ENCODE measurements at regions not wholly inside any gene's neighbourhood (a gene's known extent, or its start where the extent isn't known, plus 50 kb on each side); places are given as distances from the start of the nearest gene placed in this dataset.

DNA sequence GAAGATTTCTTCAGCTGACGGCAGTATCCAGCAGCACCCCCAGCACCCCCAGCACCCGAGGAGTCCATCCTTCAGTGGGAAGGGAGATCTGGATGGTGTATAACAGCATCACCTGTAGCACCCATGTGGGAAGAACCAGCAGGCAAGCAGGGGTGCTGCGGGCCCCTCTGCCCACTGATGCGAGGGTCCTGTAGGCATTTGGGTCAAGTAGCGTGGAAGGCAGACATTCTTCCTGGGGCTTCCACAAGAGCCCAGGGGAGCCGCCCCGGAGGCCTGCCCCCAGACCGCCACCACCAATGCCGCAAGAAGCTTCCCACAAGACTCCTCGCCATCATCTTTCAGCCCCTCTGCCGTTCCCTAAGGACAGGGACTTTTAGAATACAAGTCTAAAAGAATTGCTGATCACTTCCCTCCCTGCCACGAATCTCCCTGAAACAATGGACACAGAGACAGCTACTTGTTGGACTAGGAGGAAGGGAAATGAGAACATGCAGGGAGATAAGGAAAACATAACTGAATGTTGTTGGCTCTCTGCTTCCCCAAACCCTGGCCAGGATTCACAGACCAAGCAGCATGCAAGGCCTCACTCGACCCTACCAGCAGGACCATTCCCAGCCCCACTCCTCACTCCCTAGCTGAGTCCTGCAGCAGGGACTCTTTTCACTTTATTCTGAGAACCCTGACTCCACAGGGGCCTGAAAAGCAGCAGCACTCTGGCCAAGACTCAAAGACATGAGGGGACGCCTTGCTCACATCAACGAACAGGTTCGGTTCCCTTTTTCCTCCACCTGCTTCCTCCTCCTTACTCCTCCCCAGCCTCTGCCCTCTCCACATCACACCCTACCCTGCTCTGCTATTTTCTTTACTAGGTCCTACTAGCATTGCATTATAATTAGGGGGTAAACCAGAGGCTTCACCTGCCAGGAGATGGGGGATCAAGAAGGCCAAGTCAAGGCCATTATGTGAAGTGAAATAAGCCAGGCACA is 164.5 kb downstream of the HERPUD2 start:
- Histone ChIP-seq H3K4me1 (ENCODE audit: control insufficient read depth, insufficient read depth, low read length) (no peaks in the 10 kb centered on the region), H3K9me3 (ENCODE audit: control insufficient read depth, insufficient read depth, low read length) (peaks cover 3% of the 10 kb centered on the region), H3K27me3 (ENCODE audit: control insufficient read depth, insufficient read depth, low read length) (no peaks in the 10 kb centered on the region), H3K9ac (ENCODE audit: low read depth, low read length) (no peak overlapping the region), H3K4me3 (ENCODE audit: low read depth, low read length) (no peak overlapping the region), H3K36me3 (ENCODE audit: control insufficient read depth, insufficient read depth, low read length) (no peaks in the 10 kb centered on the region)

DNA sequence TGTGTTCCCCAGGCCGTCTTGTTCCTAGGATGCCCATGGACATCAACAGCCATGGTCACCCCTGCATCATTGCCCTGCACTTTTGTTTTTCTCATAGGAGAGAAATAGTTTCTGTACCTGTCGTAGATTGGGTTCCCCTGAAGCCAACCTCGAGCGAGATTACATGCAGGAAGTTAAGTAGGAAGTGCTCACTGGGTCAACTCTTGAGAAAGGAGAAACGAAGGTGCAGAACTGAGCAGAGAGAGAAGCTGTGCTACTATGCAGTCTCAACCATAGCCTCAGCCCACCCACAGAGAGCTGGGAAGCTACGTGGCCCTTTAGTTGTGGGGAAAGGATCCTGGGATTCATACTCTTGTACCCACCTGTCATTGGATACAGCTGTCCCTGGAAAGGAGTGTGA is 165.2 kb downstream of the HERPUD2 start:
- Histone ChIP-seq H3K4me1 (ENCODE audit: control insufficient read depth, insufficient read depth, low read length) (no peaks in the 10 kb centered on the region), H3K36me3 (ENCODE audit: control insufficient read depth, insufficient read depth, low read length) (no peaks in the 10 kb centered on the region), H3K9ac (ENCODE audit: low read depth, low read length) (no peak overlapping the region), H3K27me3 (ENCODE audit: control insufficient read depth, insufficient read depth, low read length) (no peaks in the 10 kb centered on the region), H3K9me3 (ENCODE audit: control insufficient read depth, insufficient read depth, low read length) (peaks cover 3% of the 10 kb centered on the region), H3K4me3 (ENCODE audit: low read depth, low read length) (no peak overlapping the region)

DNA sequence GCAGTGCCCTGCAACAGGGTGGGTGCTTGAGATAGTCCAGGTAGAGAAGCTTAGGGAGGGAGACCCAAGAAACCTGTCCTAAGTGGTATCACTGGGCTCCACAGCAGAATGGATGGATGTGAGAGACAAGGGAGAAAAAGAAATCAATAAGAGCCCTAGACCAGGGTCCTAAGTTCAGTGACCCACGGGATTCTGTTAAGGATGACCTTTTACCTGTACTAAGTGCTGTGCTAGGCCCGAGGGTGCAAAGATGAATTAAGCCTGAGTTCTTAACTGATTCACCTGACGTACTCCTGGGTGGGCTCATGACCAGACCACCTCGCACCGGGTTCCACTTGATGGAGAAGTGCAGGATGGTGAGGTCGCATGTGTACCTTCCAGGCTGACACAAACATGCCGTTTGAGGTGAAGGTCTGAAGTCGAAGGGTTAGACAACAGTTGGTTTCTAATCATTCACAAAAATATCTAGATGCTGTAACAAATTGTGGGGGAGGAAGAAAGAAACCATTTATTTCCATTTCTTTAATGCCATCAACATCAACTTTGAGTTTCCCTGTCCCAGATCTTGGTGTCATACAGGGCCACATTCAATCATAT is 166.5 kb downstream of the HERPUD2 start:
- H3K36me3 ChIP-seq (ENCODE audit: control insufficient read depth, insufficient read depth, low read length), result no peaks in the 10 kb centered on the region
- H3K9me3 ChIP-seq (ENCODE audit: control insufficient read depth, insufficient read depth, low read length), result peaks cover 3% of the 10 kb centered on the region
- no peaks in the 10 kb centered on the region for H3K4me1 ChIP-seq (ENCODE audit: control insufficient read depth, insufficient read depth, low read length)
- no peaks in the 10 kb centered on the region for H3K27me3 ChIP-seq (ENCODE audit: control insufficient read depth, insufficient read depth, low read length)
- H3K4me3 ChIP-seq (ENCODE audit: low read depth, low read length), result no peak overlapping the region
- no peak overlapping the region for H3K9ac ChIP-seq (ENCODE audit: low read depth, low read length)

DNA sequence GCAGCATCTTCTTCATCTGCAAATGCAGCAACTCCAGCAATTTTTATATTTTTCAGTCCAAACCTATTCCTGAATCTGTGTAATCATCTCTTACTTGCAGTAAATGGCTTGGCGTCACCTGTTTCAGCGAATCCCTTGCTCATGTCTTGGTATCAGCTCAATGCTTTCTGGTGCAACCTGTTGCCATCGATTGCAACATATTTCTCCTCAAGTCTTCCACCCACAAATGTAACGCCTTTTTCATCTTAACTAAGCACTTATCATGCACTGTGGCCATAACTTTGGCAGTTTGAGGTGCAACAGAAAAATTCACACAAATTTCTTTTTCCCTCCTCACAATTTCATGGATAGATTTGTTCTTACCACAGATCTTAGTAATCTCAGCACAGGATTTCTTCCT is 168.3 kb downstream of the HERPUD2 start:
- Histone ChIP-seq H3K36me3 (ENCODE audit: control insufficient read depth, insufficient read depth, low read length) (no peaks in the 10 kb centered on the region), H3K9me3 (ENCODE audit: control insufficient read depth, insufficient read depth, low read length) (no peaks in the 10 kb centered on the region), H3K4me1 (ENCODE audit: control insufficient read depth, insufficient read depth, low read length) (no peaks in the 10 kb centered on the region), H3K4me3 (ENCODE audit: low read depth, low read length) (no peak overlapping the region), H3K9ac (ENCODE audit: low read depth, low read length) (no peak overlapping the region), H3K27me3 (ENCODE audit: control insufficient read depth, insufficient read depth, low read length) (no peaks in the 10 kb centered on the region)

DNA sequence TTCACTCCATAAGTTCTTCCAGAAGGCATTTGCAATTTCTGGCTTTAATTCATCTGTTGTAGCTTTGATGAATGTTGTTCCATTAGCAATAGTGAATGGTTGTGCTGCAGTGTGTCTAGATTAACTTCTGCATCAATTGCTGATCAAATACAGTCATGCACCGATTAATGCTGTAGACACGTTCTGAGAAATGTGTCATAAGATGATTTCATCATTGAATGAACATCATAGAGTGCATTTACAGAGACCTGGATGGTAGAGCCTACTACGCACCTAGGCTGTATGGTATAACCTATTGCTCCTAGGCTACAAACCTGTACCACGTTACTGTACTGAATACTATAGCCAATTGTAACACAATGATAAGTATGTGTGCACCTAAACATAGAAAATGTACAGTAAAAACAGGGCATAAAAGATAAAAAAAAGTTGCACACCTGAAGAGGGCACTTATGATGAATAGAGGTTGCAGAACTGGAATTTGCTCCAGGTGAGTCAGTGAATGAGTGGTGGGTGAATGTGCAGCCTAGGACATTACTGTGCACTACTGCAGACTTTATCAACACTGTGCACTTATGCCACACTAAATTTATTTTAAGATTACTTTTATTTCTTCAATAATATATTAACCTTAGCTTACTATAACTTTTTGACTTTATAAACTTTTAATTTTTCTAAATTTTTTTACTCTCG is 170.7 kb downstream of the HERPUD2 start:
- H3K27me3 ChIP-seq (ENCODE audit: control insufficient read depth, insufficient read depth, low read length), result peaks cover 6% of the 10 kb centered on the region
- no peak overlapping the region for H3K9ac ChIP-seq (ENCODE audit: low read depth, low read length)
- no peaks in the 10 kb centered on the region for H3K9me3 ChIP-seq (ENCODE audit: control insufficient read depth, insufficient read depth, low read length)
- no peak overlapping the region for H3K4me3 ChIP-seq (ENCODE audit: low read depth, low read length)
- no peaks in the 10 kb centered on the region for H3K36me3 ChIP-seq (ENCODE audit: control insufficient read depth, insufficient read depth, low read length)
- no peaks in the 10 kb centered on the region for H3K4me1 ChIP-seq (ENCODE audit: control insufficient read depth, insufficient read depth, low read length)

DNA sequence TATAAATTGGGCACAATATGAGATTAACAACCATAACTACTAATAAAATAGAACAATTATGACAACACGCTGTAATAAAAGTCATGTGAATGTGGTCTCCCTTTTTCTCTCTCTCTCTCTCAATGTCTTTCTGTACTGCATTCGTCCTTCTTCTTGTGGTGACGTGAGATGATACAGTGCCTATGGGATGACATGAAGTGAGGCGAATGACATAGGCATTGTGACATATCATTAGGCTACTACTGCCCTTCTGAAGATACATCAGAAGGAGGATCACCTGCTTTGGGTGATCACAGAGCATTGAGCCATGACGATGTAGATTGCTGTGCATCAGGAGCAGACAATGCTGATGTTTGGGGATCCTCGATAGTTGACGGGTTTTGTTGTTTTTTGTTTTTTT is 171.6 kb downstream of the HERPUD2 start:
- Histone ChIP-seq H3K4me3 (ENCODE audit: low read depth, low read length) (no peak overlapping the region), H3K27me3 (ENCODE audit: control insufficient read depth, insufficient read depth, low read length) (peaks cover 6% of the 10 kb centered on the region), H3K36me3 (ENCODE audit: control insufficient read depth, insufficient read depth, low read length) (no peaks in the 10 kb centered on the region), H3K4me1 (ENCODE audit: control insufficient read depth, insufficient read depth, low read length) (no peaks in the 10 kb centered on the region), H3K9me3 (ENCODE audit: control insufficient read depth, insufficient read depth, low read length) (no peaks in the 10 kb centered on the region), H3K9ac (ENCODE audit: low read depth, low read length) (no peak overlapping the region)

DNA sequence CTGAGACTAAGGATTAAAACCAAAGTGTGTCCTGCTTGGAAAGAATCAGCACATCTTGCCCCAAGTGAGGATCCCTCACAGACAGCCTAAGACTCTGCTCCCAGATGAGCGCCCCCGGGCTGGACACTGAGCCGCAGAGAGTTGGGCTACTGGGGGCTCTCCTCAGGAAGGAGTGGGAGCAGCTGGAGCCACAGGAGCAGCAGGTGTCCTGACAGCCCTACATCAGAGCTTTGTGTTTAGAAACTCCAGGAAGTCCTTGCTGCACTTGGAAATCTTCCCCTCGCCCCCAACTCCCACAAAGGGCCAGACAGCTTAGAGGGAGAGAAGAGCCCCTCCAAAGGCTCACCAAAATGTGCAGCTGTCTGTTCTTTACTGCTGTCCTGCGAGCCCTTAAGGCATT is 172.2 kb downstream of the HERPUD2 start:
- no peaks in the 10 kb centered on the region for H3K4me1 ChIP-seq (ENCODE audit: control insufficient read depth, insufficient read depth, low read length)
- no peak overlapping the region for H3K9ac ChIP-seq (ENCODE audit: low read depth, low read length)
- H3K4me3 ChIP-seq (ENCODE audit: low read depth, low read length), result no peak overlapping the region
- peaks cover 6% of the 10 kb centered on the region for H3K27me3 ChIP-seq (ENCODE audit: control insufficient read depth, insufficient read depth, low read length)
- H3K36me3 ChIP-seq (ENCODE audit: control insufficient read depth, insufficient read depth, low read length), result no peaks in the 10 kb centered on the region
- H3K9me3 ChIP-seq (ENCODE audit: control insufficient read depth, insufficient read depth, low read length), result no peaks in the 10 kb centered on the region

DNA sequence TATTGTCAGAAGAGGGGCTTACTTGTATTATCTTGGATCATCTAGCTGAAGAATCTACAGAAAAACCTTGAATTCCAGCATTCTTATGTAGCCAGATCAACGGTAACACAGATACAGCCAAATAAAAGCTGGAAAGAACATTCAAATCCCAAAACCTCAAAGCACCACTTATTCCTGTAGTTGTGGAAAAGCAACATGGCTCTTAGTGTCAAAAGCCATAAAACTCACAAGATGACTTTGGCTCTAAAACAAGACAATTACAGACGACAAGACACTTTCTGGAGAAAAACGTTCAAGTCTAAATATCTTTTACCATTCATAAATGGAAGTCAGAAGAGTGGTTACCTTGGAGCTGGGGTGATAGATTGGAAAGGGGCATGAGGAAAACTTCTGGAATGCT is 173.0 kb downstream of the HERPUD2 start:
- no peaks in the 10 kb centered on the region for H3K36me3 ChIP-seq (ENCODE audit: control insufficient read depth, insufficient read depth, low read length)
- no peaks in the 10 kb centered on the region for H3K4me1 ChIP-seq (ENCODE audit: control insufficient read depth, insufficient read depth, low read length)
- H3K27me3 ChIP-seq (ENCODE audit: control insufficient read depth, insufficient read depth, low read length), result peaks cover 6% of the 10 kb centered on the region
- H3K9me3 ChIP-seq (ENCODE audit: control insufficient read depth, insufficient read depth, low read length), result no peaks in the 10 kb centered on the region
- H3K9ac ChIP-seq (ENCODE audit: low read depth, low read length), result no peak overlapping the region
- no peak overlapping the region for H3K4me3 ChIP-seq (ENCODE audit: low read depth, low read length)

DNA sequence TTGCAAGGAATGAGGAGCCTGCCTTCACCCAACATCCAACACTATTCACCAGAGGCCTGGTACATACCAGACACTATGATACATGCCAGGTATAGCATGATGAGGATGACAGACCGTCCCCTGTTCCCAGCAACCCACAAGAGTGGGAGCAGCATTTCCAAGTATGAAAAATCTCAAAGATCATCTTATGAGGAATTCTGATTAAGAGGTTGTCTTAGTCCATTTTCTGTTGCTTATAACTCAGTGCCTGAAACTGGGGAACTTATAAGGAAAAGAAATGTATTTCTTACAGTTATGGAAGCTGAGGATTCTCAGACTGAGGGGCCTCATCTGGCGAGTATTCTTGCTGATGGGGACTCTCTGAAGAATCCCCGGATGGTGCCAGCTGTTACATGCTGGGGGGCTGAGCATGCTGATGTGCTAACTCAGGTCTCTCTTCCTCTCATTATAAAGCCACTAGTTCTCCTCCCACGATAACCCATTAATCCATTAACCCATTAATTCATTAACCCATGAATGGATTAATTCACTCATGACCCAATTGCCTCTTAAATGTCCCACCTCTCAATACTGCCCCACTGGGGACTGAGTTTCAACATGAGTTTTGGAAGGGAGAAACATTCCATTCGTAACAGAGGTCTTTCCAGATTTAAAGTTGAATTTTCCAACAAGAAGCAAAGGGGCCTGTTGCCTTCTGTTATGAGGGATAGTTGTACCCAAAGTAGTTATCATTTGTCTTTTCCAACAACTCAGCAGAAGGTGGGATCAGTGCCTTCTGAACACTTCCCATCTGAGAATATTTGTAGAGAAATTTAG is 173.9 kb downstream of the HERPUD2 start:
- H3K36me3 ChIP-seq (ENCODE audit: control insufficient read depth, insufficient read depth, low read length), result no peaks in the 10 kb centered on the region

DNA sequence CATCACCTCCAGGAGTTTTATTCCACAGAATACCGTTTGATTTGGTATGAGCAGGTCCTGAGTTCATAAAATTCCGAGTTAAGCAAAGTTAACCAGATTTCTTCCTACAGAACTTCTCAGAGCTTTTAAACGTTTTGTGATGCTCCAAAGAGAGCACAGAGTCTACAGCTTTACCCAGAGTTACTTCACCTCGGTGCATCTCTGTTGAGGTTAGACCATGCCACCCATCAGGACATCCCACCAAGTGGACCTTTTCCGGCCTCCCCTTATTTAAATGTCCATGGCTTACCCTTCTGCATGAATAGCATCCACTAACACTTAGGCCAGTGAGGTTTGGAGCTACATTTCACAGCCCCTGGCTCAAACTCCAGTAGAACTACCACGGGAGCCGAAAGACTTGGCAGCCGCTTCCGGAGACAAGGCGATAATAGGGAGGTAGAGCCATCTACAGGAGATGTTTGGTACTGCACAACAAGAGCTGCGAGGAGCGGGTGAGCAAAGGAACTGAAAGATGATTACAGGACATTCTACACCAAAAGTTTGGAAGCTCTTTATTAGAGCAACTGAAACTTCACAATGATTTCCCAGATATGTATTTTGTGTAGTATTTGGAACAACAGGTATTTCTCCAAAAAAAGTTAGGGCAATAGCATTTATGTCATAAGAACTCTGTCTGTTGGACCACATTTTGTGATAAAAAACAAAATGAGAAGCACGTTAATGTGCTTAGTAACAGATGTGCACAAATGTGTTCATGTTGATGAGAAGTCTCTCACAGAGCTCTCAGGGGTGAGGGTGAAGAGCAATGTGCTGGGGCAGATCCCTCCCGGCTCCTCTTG is 174.7 kb downstream of the HERPUD2 start:
- Histone ChIP-seq H3K9me3 (ENCODE audit: control insufficient read depth, insufficient read depth, low read length) (no peaks in the 10 kb centered on the region), H3K27me3 (ENCODE audit: control insufficient read depth, insufficient read depth, low read length) (peaks cover 6% of the 10 kb centered on the region), H3K4me1 (ENCODE audit: control insufficient read depth, insufficient read depth, low read length) (no peaks in the 10 kb centered on the region), H3K4me3 (ENCODE audit: low read depth, low read length) (no peak overlapping the region), H3K36me3 (ENCODE audit: control insufficient read depth, insufficient read depth, low read length) (no peaks in the 10 kb centered on the region), H3K9ac (ENCODE audit: low read depth, low read length) (no peak overlapping the region)

More for the DNA sequence above, 173.9 kb downstream of the HERPUD2 start:
- H3K4me1 ChIP-seq (ENCODE audit: control insufficient read depth, insufficient read depth, low read length), result no peaks in the 10 kb centered on the region
- H3K9me3 ChIP-seq (ENCODE audit: control insufficient read depth, insufficient read depth, low read length), result no peaks in the 10 kb centered on the region
- H3K4me3 ChIP-seq (ENCODE audit: low read depth, low read length), result no peak overlapping the region
- H3K9ac ChIP-seq (ENCODE audit: low read depth, low read length), result no peak overlapping the region
- peaks cover 6% of the 10 kb centered on the region for H3K27me3 ChIP-seq (ENCODE audit: control insufficient read depth, insufficient read depth, low read length)
